ENCODE measurements at regions not wholly inside any gene's neighbourhood (a gene's known extent, or its start where the extent isn't known, plus 50 kb on each side); places are given as distances from the start of the nearest gene placed in this dataset.

DNA sequence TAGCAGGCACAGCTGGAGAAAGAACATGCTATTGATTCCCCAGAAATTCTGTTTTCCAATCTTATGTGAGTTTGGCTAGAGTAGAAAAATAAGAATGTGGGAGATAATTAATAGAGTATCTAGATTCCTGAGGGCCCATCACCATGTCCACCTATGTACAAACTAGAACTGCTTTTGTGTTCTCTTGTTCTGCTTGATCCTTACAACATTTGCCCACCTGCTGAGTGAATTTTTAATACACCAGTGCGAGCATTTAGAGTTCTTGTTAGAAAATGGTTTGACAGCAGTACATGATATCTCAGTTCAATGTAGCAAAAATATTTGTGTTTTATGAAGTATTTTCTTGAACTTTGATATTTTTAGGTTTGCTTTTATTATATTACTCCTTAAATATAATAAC lies 52.3 kb upstream of the SPAG16 start:
- no peak overlapping the region for H3K4me3 Mint-ChIP-seq
- H3K36me3 Mint-ChIP-seq (ENCODE audit: low read depth): no peaks in the 10 kb centered on the region
- H3K27ac Mint-ChIP-seq: no peak overlapping the region
- H3K4me1 Mint-ChIP-seq (ENCODE audit: low read depth): peaks cover 11% of the 10 kb centered on the region
- H3K9me3 Mint-ChIP-seq: no peaks in the 10 kb centered on the region
- intact Hi-C loops (cut with micrococcal nuclease): no loop called here
- no peak for DNase-seq
- peaks cover 18% of the 10 kb centered on the region for H3K27me3 Mint-ChIP-seq (ENCODE audit: low read depth)
- CTCF ChIA-PET: no interaction called here

DNA sequence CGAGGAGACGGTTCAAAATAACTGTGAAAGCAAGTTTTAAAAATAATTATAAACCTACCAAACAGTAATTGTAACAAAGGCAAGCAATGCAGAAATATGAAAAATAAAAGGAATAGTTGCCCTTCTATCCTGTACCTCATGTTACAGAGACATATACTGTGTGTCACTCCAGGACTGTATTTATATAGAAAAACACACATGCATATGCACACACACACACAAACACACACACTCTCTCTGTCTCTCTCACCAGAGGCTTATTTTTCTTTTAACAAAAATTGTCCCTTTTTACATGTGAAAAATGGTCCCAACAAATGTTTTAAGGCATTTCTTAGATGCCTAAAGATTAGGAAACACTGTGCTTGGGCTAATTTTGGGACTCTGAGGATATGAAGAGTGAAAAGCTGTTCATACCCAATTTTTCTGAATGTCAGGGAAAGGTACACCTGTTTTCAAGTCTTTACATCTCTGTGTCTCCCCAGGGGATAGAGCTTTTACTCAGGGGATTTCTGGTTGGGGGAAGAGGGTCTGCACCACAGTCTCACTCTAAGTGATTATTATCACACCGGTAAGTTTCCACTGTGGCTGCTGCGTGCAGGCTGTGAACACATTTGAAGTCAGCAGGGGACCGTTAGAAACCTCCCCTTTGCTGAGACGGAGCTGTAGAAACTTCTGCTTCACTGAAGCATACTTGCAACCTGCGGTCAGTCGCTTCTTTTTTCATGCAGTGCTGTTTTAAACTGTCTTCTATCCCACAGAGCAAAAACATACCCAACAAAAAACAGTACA lies 51.4 kb upstream of the SPAG16 start:
- intact Hi-C loops (cut with micrococcal nuclease): no loop called here
- no peaks in the 10 kb centered on the region for H3K36me3 Mint-ChIP-seq (ENCODE audit: low read depth)

DNA sequence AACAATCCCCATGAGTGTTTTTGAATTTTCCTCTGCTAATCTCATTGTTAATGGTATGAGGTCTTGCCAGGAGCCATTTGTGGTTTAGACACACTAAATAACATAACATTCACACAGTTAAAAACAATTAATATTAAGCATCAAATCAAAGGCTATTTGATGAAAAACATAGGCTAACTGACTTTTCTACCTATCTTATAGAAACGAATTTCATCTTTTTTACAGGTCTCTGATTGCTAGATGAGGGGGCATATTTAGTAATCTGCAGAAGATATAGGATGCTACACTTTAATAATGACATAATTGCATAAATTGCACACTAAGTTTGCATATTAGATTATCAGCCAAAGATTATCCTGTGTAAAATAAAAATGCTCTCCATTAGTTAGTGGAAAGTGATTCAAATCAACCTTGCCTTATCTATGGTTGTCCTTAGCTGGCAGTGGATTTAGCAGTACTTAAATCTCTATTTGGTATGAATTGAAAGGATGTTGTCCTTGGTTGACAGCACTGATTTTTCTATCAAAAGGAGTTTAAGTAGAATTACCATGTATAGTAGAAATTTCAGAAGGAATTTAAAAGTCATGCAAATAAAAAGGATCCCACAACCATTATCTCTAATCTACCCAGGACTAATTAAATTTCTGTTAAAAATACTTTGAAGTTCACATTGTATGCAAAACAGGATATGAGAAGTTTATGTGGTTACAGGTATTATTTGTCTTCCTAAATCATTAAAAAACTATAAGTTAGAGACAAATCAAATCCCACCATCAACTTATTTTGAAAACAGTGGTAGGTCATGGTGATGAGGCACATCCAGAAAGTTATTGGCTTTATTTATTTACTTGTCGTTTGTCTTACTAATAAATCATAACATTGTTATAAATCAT lies 50.6 kb upstream of the SPAG16 start:
- CTCF ChIA-PET: interaction anchor here (1.0 kb wide), 1 partner anchor 10 kb away, joined by 3 read pairs; no protein-coding TSS in a partner anchor
- H3K27ac Mint-ChIP-seq: peak overlapping the region; percentile 51
- intact Hi-C loops (cut with micrococcal nuclease): no loop called here
- no peaks in the 10 kb centered on the region for H3K36me3 Mint-ChIP-seq (ENCODE audit: low read depth)
- DNase-seq: no peak
- H3K4me1 Mint-ChIP-seq (ENCODE audit: low read depth): peaks cover 11% of the 10 kb centered on the region
- H3K4me3 Mint-ChIP-seq: no peak overlapping the region
- H3K27me3 Mint-ChIP-seq (ENCODE audit: low read depth): peaks cover 23% of the 10 kb centered on the region
- no peaks in the 10 kb centered on the region for H3K9me3 Mint-ChIP-seq

More for the DNA sequence above, 51.4 kb upstream of the SPAG16 start:
- peak overlapping the region; percentile 51 for H3K27ac Mint-ChIP-seq
- H3K4me3 Mint-ChIP-seq: no peak overlapping the region
- peaks cover 11% of the 10 kb centered on the region for H3K4me1 Mint-ChIP-seq (ENCODE audit: low read depth)
- CTCF ChIA-PET: interaction anchor here (1.0 kb wide), 1 partner anchor 9 kb away, joined by 3 read pairs; no protein-coding TSS in a partner anchor
- DNase-seq: peak; percentile 15
- no peaks in the 10 kb centered on the region for H3K9me3 Mint-ChIP-seq
- peaks cover 21% of the 10 kb centered on the region for H3K27me3 Mint-ChIP-seq (ENCODE audit: low read depth)
